Osteocyte (in vitro differentiated cells): ENCODE measurements at regions not wholly inside any gene's neighbourhood (a gene's known extent, or its start where the extent isn't known, plus 50 kb on each side); places are given as distances from the start of the nearest gene placed in this dataset.

ENCODE experiments used
- DNase-seq: peaks from one replicate; pipeline ENCODE4 v3.0.0; 2021; ENCODE audit warnings: mixed read lengths; ENCODE audit not compliant: unreplicated experiment; ENCODE audit errors: extremely low spot score
- H3K27ac Mint-ChIP-seq: one replicate; pipeline ENCODE4 v1.8.0; 2021; ENCODE audit warnings: mild to moderate bottlenecking, mixed read lengths; ENCODE audit not compliant: unreplicated experiment
- H3K27me3 Mint-ChIP-seq: one replicate; pipeline ENCODE4 v1.8.0; 2021; ENCODE audit warnings: mixed read lengths; ENCODE audit not compliant: unreplicated experiment
- H3K36me3 Mint-ChIP-seq: one replicate; pipeline ENCODE4 v1.8.0; 2021; ENCODE audit warnings: mixed read lengths; ENCODE audit not compliant: unreplicated experiment
- H3K4me1 Mint-ChIP-seq: one replicate; pipeline ENCODE4 v1.8.0; 2021; ENCODE audit warnings: mixed read lengths; ENCODE audit not compliant: unreplicated experiment
- H3K4me3 Mint-ChIP-seq: one replicate; pipeline ENCODE4 v1.8.0; 2021; ENCODE audit warnings: mild to moderate bottlenecking, moderate library complexity, mixed read lengths; ENCODE audit not compliant: unreplicated experiment
- H3K9me3 Mint-ChIP-seq: one replicate; pipeline ENCODE4 v1.8.0; 2021; ENCODE audit warnings: mixed read lengths; ENCODE audit not compliant: unreplicated experiment
- CTCF ChIP-seq: fragments of 200-600 bp; sonication (generic); IDR thresholded peaks from 2 replicates; pipeline ENCODE4 v1.5.0; 2021; ENCODE audit warnings: antibody characterized with exemption, mild to moderate bottlenecking, moderate library complexity

DNA sequence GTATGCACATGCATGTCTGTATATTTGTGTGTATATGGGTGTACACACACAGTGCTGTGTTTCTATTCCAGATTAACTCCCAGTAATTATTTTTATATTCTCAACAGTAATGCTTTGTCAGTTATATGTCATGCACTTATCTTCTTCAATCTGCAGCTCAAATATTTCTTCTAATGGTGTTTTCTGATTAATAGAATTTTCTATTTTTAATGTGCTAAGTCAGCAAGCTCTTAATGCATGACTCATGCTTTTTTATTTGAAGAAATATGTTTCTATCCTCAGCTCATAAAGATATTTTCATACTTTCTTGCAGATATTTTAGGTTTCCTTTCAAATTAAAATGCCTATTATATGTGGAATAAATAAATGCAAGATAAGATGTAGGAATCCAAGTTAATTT, 59.7 kb upstream of the TMEM18 start:
- H3K4me3 Mint-ChIP-seq = no peak overlapping the region
- H3K36me3 Mint-ChIP-seq = no peaks in the 10 kb centered on the region
- H3K4me1 Mint-ChIP-seq = peaks cover 13% of the 10 kb centered on the region
- no peak for DNase-seq
- no peak overlapping the region for H3K27ac Mint-ChIP-seq
- H3K27me3 Mint-ChIP-seq = peaks cover 7% of the 10 kb centered on the region
- TF ChIP-seq CTCF = no peak
- H3K9me3 Mint-ChIP-seq = no peaks in the 10 kb centered on the region

GRCh38 chr2:735670-736218, 58.5 kb upstream of the TMEM18 start:
- TF ChIP-seq CTCF = no peak

GRCh38 chr2:734496-734895, 57.3 kb upstream of the TMEM18 start:
- H3K27me3 Mint-ChIP-seq = peaks cover 2% of the 10 kb centered on the region
- DNase-seq = no peak
- H3K4me3 Mint-ChIP-seq = no peak overlapping the region
- H3K4me1 Mint-ChIP-seq = peaks cover 3% of the 10 kb centered on the region
- no peaks in the 10 kb centered on the region for H3K9me3 Mint-ChIP-seq
- no peak for TF ChIP-seq CTCF
- H3K36me3 Mint-ChIP-seq = no peaks in the 10 kb centered on the region
- no peak overlapping the region for H3K27ac Mint-ChIP-seq

More at GRCh38 chr2:735670-736218, 58.5 kb upstream of the TMEM18 start:
- DNase-seq = no peak
- Mint-ChIP-seq H3K4me1 (peaks cover 11% of the 10 kb centered on the region), H3K27ac (no peak overlapping the region), H3K9me3 (no peaks in the 10 kb centered on the region), H3K36me3 (no peaks in the 10 kb centered on the region), H3K4me3 (no peak overlapping the region), H3K27me3 (peaks cover 2% of the 10 kb centered on the region)

DNA sequence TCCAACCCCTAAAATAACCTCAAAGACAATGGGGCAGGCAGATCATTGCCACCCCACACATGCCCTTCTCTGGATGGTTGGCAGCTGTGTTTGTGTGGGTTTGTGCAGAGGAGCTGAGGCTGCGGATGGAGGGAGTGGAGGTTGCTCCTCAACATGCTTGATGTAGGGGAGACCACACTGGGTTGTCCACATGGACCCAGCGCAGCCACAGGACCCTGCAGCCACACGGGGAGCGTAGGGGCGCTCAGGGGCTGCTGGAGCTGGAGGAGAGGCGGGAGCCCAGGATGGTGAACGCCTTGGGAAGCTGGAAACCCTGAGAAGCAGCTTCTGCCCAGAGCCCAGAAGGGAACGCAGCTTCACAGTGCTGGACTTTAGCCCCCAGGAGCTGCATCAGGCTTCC, 56.3 kb upstream of the TMEM18 start:
- DNase-seq = no peak
- no peak for TF ChIP-seq CTCF
- no peaks in the 10 kb centered on the region for H3K4me1 Mint-ChIP-seq

DNA sequence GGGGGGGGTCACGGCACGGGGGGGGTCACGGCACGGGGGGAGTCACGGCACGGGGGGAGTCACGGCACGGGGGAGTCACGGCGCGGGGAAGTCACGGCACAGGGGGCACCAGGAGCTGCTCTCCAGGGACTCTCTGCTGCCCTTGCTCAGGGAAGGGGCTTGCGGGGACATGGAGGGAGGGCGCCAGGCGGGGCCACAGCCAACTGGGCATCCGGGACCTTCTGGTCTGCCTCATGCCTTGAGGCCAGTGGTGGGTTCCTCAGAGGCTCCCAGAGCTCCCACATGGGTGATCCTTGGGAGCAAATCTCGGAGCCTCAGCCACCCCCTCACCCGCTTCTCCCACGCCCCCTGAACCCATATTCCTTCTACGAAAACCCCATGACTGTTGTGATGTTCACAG, 55.8 kb upstream of the TMEM18 start:
- TF ChIP-seq CTCF = no peak
- Mint-ChIP-seq H3K9me3 (no peaks in the 10 kb centered on the region), H3K36me3 (no peaks in the 10 kb centered on the region), H3K4me3 (no peak overlapping the region), H3K4me1 (no peaks in the 10 kb centered on the region), H3K27ac (no peak overlapping the region), H3K27me3 (peaks cover 2% of the 10 kb centered on the region)
- DNase-seq = no peak

More for the DNA sequence above, 56.3 kb upstream of the TMEM18 start:
- Mint-ChIP-seq H3K36me3 (no peaks in the 10 kb centered on the region), H3K27ac (no peak overlapping the region), H3K4me3 (no peak overlapping the region), H3K27me3 (peaks cover 2% of the 10 kb centered on the region), H3K9me3 (no peaks in the 10 kb centered on the region)
